ENCODE measurements at regions not wholly inside any gene's neighbourhood (a gene's known extent, or its start where the extent isn't known, plus 50 kb on each side); places are given as distances from the start of the nearest gene placed in this dataset.

DNA sequence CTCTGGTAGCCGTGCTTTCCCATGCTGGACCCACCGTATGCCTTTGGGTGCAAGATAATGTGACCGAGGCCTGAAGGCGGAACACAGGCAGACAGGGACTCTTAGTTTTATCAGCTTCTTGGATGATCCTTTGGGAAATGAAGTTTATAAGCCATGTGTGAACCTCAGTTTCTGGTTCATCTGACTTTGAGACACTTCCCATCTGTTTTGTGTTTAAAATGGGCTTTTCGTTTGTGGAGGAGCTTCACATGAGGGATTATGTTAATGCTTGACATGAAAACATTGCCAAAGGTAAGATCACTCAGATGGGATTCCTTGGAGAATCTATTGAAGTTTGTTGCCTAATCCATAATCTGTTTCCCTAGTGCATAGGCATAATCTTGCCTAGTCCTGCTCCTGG is 249.8 kb upstream of the LYZL1 start:
- H3K36me3 ChIP-seq: no peaks in the 10 kb centered on the region
- TF ChIP-seq, protein P1, sequence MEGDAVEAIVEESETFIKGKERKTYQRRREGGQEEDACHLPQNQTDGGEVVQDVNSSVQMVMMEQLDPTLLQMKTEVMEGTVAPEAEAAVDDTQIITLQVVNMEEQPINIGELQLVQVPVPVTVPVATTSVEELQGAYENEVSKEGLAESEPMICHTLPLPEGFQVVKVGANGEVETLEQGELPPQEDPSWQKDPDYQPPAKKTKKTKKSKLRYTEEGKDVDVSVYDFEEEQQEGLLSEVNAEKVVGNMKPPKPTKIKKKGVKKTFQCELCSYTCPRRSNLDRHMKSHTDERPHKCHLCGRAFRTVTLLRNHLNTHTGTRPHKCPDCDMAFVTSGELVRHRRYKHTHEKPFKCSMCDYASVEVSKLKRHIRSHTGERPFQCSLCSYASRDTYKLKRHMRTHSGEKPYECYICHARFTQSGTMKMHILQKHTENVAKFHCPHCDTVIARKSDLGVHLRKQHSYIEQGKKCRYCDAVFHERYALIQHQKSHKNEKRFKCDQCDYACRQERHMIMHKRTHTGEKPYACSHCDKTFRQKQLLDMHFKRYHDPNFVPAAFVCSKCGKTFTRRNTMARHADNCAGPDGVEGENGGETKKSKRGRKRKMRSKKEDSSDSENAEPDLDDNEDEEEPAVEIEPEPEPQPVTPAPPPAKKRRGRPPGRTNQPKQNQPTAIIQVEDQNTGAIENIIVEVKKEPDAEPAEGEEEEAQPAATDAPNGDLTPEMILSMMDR (IDR thresholded peaks at IDR 0.05): no peak
- TF ChIP-seq EZH2 (IDR thresholded peaks at IDR 0.05) (no peak), EZH2phosphoT487 (IDR thresholded peaks at IDR 0.05) (no peak)
- no peak overlapping the region for H3K4me2 ChIP-seq
- H3F3A ChIP-seq (ENCODE audit: low read depth): no peaks in the 10 kb centered on the region
- Mint-ChIP-seq H3K27me3 (ENCODE audit: insufficient read depth, low read depth) (peaks cover 3% of the 10 kb centered on the region), H3K36me3 (peaks cover 2% of the 10 kb centered on the region), H3K4me1 (peaks cover 3% of the 10 kb centered on the region), H3K27ac (no peak overlapping the region), H3K9me3 (peaks cover 23% of the 10 kb centered on the region), H3K4me3 (no peak overlapping the region)
- H3K79me2 ChIP-seq (ENCODE audit: low read depth): no peaks in the 10 kb centered on the region
- H3K4me1 ChIP-seq: no peaks in the 10 kb centered on the region
- H3K27ac ChIP-seq: no peak overlapping the region
- H3K9me3 ChIP-seq (ENCODE audit: low read depth): no peaks in the 10 kb centered on the region
- no peak overlapping the region for H3K9ac ChIP-seq
- no peaks in the 10 kb centered on the region for H3K27me3 ChIP-seq
- no peak overlapping the region for H3K4me3 ChIP-seq
- no peak overlapping the region for H2AFZ ChIP-seq (replicated peaks)
- DNase-seq (ENCODE audit: low spot score): no peak
- no peaks in the 10 kb centered on the region for H4K20me1 ChIP-seq (ENCODE audit: low read depth)

DNA sequence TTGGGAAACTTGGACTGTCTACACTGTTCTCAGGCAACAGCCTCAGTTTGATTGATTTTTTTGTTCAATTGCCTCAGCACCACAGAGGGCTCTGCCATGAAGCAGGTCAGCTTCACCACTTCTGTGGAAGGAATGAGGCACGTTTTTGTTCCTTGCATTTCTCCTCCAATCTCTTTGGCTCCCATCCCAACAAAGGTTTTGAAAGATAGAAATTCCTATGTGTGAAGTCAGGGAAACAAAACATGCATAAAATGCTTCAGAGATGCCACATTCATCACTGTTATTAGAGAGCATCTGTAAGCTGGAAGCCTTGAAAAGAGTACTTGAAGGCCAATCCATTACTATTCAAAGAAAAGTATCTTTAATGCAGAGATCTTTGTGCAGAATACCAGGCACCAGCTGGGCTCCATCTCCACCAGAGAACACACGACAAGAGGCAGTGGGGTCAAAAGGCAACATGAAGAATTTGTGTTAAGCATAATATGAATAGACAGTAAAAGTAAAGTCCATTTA is 249.1 kb upstream of the LYZL1 start:
- no peaks in the 10 kb centered on the region for H3K9me3 ChIP-seq (ENCODE audit: low read depth)
- peaks cover 21% of the 10 kb centered on the region for H3K9me3 Mint-ChIP-seq
- H3K4me3 ChIP-seq: no peak overlapping the region
- H3K9ac ChIP-seq: no peak overlapping the region
- peaks cover 2% of the 10 kb centered on the region for H3K36me3 Mint-ChIP-seq
- H3K36me3 ChIP-seq: no peaks in the 10 kb centered on the region
- H3F3A ChIP-seq (ENCODE audit: low read depth): no peaks in the 10 kb centered on the region
- H3K27me3 Mint-ChIP-seq (ENCODE audit: insufficient read depth, low read depth): peaks cover 3% of the 10 kb centered on the region
- no peaks in the 10 kb centered on the region for H4K20me1 ChIP-seq (ENCODE audit: low read depth)
- TF ChIP-seq, protein P1 (IDR thresholded peaks at IDR 0.05): no peak
- no peak for TF ChIP-seq EZH2phosphoT487 (IDR thresholded peaks at IDR 0.05)
- no peak for TF ChIP-seq EZH2 (IDR thresholded peaks at IDR 0.05)
- no peak overlapping the region for H2AFZ ChIP-seq (replicated peaks)
- no peak overlapping the region for H3K27ac Mint-ChIP-seq
- no peaks in the 10 kb centered on the region for H3K79me2 ChIP-seq (ENCODE audit: low read depth)
- no peaks in the 10 kb centered on the region for H3K27me3 ChIP-seq
- no peaks in the 10 kb centered on the region for H3K4me1 ChIP-seq
- no peak overlapping the region for H3K4me3 Mint-ChIP-seq
- no peak overlapping the region for H3K4me2 ChIP-seq
- H3K4me1 Mint-ChIP-seq: peaks cover 3% of the 10 kb centered on the region
- no peak overlapping the region for H3K27ac ChIP-seq
- DNase-seq (ENCODE audit: low spot score): no peak

DNA sequence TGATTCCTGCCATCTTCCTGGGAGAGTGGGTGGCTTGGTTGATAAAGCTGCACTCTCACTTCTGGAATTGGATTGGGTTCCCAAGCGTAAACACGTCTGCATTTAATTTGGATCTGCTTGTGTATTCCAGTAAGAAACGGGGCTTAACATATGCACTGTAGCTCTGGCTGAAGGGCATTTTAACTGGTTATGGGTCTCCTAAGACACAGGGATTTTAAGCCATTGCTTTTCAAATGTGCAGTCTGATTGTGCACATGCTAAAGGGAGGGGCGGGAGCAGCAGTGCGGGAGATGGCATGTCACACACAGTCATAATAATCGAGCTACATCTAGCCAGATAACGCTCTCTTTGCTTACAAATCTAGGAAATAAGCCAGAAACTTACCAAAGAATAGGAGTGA is 247.3 kb upstream of the LYZL1 start:
- H3K27ac Mint-ChIP-seq: no peak overlapping the region

More for the DNA sequence above, 247.3 kb upstream of the LYZL1 start:
- no peaks in the 10 kb centered on the region for H3K4me1 ChIP-seq
- no peak overlapping the region for H3K9ac ChIP-seq
- no peak for DNase-seq (ENCODE audit: low spot score)
- H3K9me3 ChIP-seq (ENCODE audit: low read depth): no peaks in the 10 kb centered on the region
- H3F3A ChIP-seq (ENCODE audit: low read depth): no peaks in the 10 kb centered on the region
- no peak overlapping the region for H3K4me2 ChIP-seq
- H2AFZ ChIP-seq (replicated peaks): no peak overlapping the region
- Mint-ChIP-seq H3K4me3 (no peak overlapping the region), H3K36me3 (peaks cover 2% of the 10 kb centered on the region), H3K9me3 (peaks cover 21% of the 10 kb centered on the region), H3K27me3 (ENCODE audit: insufficient read depth, low read depth) (peaks cover 6% of the 10 kb centered on the region), H3K4me1 (peaks cover 3% of the 10 kb centered on the region)
- no peaks in the 10 kb centered on the region for H4K20me1 ChIP-seq (ENCODE audit: low read depth)
- TF ChIP-seq, protein P1 (IDR thresholded peaks at IDR 0.05): no peak
- TF ChIP-seq EZH2 (IDR thresholded peaks at IDR 0.05): no peak
- no peak for TF ChIP-seq EZH2phosphoT487 (IDR thresholded peaks at IDR 0.05)
- no peaks in the 10 kb centered on the region for H3K27me3 ChIP-seq
- no peaks in the 10 kb centered on the region for H3K36me3 ChIP-seq
- H3K27ac ChIP-seq: no peak overlapping the region
- H3K79me2 ChIP-seq (ENCODE audit: low read depth): no peaks in the 10 kb centered on the region
- no peak overlapping the region for H3K4me3 ChIP-seq

Measured in neural progenitor cell (in vitro differentiated cells).